NCI-H2227 (cell line): ENCODE measurements at regions not wholly inside any gene's neighbourhood (a gene's known extent, or its start where the extent isn't known, plus 50 kb on each side); places are given as distances from the start of the nearest gene placed in this dataset.
A peak's percentile ranks its signal among the peaks of the same experiment; 100 is the strongest.

ENCODE experiments used
- DNase-seq: peaks from one replicate; lab custom pipeline; 2025; ENCODE audit not compliant: unreplicated experiment; lab: John Stamatoyannopoulos, UW

DNA sequence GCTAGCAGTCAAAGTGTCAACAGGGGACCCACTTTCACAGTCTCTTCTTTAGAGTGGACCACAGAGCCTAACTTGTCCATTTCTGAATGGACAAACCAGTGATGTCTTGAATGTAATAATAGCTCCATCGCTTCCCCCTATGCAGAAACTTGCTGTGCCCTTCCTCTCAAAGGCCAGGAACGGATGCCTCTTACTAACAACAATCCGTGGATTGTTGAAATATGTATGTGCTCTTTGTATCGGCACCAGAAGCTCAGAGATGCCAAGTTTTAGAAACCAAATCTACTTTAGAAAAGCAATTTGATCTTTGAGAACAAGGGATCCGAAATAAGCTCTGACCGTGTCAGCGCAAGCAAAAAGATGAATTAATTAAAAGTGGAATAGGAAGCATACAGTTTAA is 259.5 kb upstream of the POU2AF2 start:
- no peak for DNase-seq

GRCh38 chr11:110985547-110985946 is 260.0 kb upstream of the POU2AF2 start:
- no peak for DNase-seq

DNA sequence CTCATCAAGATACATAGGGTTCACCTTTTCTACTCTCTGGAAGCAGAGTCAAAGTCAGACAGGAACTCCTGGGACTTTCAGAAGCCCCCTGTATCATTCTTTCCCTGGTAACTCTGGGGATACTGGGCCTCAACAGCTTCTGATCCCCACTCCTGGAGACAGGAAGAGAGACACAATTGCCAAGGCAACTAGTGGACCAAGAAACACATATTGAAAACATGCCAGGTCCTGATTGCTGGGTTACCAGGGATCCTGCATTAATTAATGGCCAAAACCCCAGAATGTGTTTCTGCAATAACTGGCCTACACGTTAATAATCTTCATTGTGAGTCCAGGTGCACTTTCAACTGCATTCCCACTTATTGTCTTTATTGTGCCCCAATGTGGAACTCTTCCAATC is 260.8 kb upstream of the POU2AF2 start:
- DNase-seq = no peak

GRCh38 chr11:110984147-110984546 is 261.4 kb upstream of the POU2AF2 start:
- no peak for DNase-seq

DNA sequence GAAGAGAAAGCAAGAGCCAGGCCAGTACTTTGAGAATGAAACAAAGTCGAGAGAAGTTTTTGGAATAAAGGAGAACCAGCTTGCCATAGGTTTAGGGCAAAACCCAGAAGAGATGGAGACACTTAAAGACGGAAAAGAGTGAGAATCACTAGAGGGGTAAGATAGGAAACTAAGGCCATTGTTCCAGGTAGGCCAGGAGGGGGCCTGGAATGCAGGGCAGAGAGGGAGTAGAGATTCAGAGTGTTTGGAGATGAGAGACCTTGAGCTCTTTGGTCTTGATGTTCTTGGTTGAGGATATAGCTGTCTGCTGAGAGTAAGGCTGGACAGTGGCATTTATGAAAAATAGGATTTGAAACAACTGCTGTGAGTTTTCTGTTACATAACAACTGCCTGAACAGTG is 263.3 kb upstream of the POU2AF2 start:
- DNase-seq = no peak

GRCh38 chr11:110979696-110980095 is 265.8 kb upstream of the POU2AF2 start:
- DNase-seq = no peak

GRCh38 chr11:110977661-110978060 is 265.4 kb upstream of the ARHGAP20 start:
- DNase-seq = no peak

DNA sequence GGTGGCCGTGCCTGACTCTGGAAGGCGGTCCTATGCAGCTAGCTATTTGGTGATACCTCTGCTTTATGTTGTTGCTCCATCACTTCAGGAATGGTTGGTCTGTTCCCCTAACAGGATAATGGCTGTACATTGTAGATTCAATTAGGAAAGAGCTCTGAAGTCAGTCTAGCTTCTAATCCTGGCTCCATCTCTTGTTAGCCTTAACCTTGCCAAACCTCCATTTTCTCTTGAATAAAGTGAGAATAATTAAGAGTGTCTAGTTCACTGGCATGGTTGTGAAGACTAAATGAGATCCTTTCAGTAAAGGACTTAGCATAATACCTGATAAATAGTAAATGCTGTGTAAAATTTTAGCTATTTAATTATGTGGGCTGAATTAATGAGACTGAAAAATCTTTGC is 262.5 kb upstream of the ARHGAP20 start:
- DNase-seq = no peak

DNA sequence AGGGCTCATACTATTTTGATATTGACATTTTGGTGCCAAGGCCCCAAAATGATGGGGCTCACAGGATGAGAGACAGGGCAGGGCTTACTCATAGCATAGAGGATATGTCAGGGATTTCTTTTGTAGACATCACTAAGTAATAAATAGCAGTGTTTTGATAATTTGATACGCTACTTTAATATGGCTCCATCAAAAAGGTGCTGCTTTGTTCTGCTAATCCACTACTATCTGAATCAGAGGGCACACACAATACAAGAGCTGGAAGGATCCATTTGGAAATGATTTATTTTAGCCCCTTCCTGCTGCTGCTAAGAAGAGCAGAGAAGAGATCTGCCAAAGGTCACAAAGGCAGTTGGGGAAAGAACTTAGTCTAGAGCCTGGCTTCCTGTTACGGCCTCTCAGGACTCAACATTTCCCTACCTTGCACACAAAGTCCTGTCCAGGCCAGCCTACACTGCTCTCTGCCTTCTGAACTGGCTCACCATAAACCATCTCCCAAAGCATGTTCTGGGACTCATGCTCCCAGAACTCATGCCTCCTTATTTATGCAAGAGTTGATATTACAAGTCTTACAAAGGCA is 261.3 kb upstream of the ARHGAP20 start:
- no peak for DNase-seq

DNA sequence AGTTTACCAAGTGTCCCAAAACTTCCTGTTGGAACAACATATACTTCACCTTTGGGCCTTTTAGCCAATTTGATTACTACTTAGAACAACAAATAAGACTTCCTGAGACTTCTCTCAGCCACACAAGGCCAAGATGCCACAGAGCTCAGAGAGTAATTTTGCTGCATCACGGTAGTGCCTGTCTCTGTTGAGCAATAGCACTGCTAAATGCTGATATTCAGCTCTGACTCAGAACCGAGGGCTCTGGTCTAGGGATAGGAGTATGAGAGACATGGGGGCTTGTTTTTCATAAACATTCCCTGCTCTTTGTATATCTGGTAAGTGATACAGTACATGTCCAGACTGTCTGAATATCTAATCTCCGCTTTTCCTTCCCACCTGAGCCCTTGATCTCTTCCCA is 260.4 kb upstream of the ARHGAP20 start:
- DNase-seq = no peak

DNA sequence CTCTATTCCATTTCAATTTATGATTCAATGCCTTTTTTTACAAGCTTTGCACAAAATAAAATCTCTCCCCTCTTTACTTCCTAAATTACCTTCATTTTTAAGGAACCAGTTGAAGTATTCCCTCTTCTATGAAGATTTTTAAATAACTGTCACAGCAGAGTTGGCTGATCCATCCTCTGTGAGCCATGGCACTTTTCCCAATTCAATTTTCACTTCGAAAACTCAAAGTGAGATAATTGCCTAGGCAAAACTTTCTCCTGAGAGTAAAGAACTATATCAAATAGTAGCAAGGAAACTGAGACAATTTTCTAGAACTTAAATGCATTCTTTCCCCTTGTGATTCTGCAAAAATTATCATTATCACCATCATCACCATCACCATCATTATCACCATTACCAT is 259.9 kb upstream of the ARHGAP20 start:
- no peak for DNase-seq

GRCh38 chr11:110971140-110971539 is 258.9 kb upstream of the ARHGAP20 start:
- DNase-seq = no peak

GRCh38 chr11:110968348-110969062 is 256.3 kb upstream of the ARHGAP20 start:
- no peak for DNase-seq

DNA sequence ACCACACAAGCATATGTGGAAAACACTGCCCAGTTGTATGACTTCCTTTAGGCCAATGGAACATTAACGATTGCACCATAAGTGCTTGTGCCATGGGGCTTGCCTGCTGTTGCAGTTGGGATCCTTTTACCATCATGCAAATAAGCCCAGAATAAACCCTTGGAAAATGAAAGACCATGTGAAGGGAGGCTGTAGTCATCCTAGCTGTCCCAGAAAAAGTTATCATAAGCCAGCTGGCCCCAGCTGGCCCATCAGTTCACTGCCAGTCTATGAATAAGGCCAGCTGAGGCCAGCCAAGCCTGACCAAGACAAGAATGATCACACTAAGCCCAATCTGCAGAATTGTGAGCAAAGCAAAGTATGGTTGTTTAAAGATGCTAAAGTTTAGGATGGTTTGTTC is 253.9 kb upstream of the ARHGAP20 start:
- DNase-seq = no peak

GRCh38 chr11:110962921-110963320 is 250.7 kb upstream of the ARHGAP20 start:
- DNase-seq = no peak

GRCh38 chr11:110960167-110960566 is 247.9 kb upstream of the ARHGAP20 start:
- DNase-seq = no peak

DNA sequence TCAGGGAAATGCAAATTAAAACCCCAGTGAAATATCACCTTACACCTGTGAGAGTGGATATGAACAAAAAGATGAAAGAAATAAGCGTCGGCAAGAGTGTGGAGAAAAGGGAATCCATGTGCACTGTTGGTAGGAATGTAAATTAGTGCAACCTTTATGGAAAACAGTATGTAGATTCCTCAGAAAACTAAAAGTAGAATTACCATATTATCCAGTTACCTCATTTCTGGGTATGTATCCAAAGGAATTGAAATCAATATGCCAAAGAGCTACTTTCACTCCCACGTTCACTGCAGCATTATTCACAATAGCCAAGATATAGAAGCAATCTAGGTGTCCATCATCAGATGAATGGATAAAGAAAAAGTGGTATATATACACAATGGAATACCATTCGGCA is 246.0 kb upstream of the ARHGAP20 start:
- no peak for DNase-seq

DNA sequence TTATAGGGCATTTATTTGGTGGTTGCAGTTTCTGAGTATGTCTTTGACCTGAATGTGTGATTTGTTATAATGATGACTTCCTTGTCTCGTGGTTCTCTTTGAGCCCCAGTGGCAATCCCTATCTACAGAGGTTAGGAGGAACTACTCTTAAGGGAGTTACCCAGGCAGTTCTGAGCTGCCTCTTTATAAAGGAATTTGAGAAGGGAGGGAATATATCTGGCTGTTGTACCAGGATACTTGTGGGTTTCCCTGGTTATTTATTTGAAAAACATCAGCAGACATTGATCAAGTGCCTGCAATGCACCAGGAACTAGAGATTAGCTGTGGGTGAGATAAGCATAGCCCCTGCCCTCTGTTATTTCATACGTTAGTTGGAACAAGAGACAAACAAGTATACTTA is 243.5 kb upstream of the ARHGAP20 start:
- DNase-seq = no peak

- no peak for DNase-seq
These were observed 239.8 kb upstream of the ARHGAP20 start for GRCh38 chr11:110951950-110952503.

DNA sequence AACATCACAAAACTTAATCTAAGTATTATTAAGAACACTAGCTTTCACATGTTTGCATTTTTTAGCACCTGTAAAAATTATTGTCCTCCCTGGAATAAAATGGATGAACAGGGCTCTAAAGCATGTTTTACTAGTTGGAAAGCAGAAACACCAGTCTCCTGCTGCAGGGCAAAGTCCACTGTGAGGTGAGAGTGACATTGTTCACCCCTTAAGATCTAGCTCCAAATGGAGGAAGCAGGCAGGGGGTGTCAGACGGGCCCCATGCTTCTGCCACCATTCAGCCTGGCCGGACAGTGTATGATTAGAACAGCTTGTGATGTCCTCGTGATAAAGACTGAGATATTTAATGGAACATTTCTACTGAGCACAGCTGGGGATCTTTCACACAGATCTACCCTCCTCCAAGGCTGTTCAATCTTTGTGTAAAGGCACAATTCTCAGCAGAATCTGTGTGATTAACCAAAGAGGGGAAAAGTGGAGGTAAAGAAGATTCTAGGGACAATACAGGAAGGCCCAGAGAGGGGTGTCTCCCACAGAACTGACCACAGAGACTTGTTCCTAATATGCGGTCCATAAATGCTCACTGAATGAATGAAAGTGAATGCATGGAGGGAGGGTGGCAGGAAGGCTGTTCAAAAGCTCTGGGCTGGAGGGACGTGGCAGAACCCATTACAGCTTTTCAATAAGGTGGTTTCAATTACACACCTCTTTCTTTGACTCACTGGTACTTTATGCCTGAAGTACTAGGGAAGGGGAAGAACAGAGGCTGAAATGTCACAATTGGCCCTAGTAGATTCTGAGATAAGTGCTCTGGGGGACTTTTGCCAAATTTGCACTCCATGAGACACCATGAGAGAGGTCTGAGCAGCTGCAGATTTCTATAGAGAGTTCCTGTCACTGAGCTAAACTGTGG is 239.1 kb upstream of the ARHGAP20 start:
- DNase-seq = peak; percentile 4

GRCh38 chr11:110948112-110948511 is 235.9 kb upstream of the ARHGAP20 start:
- no peak for DNase-seq

DNA sequence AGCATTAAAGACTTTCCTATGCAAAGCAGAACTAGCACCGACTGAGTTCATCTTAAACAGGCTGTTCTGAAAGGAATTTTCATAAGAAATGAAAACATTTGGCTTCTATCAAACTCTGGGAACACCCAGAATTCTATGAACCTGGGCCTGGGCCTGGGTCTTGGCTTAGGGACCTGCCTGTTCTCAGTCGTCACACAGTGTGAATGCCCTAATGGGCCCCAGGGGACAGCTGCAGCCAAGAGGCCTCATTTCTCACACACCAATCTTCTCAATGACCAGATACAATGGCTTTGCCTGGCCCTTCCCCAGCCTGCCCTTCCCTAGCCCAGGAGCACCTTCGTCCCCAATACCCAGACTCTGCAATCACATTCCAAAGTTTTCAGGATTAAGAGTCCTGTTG is 234.9 kb upstream of the ARHGAP20 start:
- DNase-seq = no peak
